Right atrium auricular region (tissue), 2 donors: ENCODE measurements at regions not wholly inside any gene's neighbourhood (a gene's known extent, or its start where the extent isn't known, plus 50 kb on each side); places are given as distances from the start of the nearest gene placed in this dataset.
A peak's percentile ranks its signal among the peaks of the same experiment; 100 is the strongest.

Source experiments
- DNase-seq: peaks from one replicate; pipeline ENCODE4 v3.0.0-alpha.2; 2019; ENCODE audit warnings: low spot score
- H3K27ac ChIP-seq, 2 donors: fragments of 200-600 bp; sonication (generic); 1 replicate in 1 of 2; 2 replicates in 1 of 2; pipeline ENCODE4 v1.5.1; 2016 to 2019
- H3K27me3 ChIP-seq, 2 donors: fragments of 200-600 bp; sonication (generic); one replicate each; pipeline versions ENCODE4 v1.5.1 to v1.6.0; 2017 to 2019
- H3K36me3 ChIP-seq: fragments of 200-600 bp; sonication (generic); one replicate; pipeline ENCODE4 v1.5.1; 2016
- H3K4me1 ChIP-seq, 2 donors: fragments of 200-600 bp; sonication (generic); one replicate each; pipeline versions ENCODE4 v1.5.1 to v1.6.0; 2017 to 2019
- H3K4me3 ChIP-seq, 2 donors: fragments of 200-600 bp; sonication (generic); 1 replicate in 1 of 2; 2 replicates in 1 of 2; pipeline ENCODE4 v1.5.1; 2017 to 2019; ENCODE audit warnings: mild to moderate bottlenecking in 1 of 2, moderate library complexity in 1 of 2
- H3K9me3 ChIP-seq, 2 donors: fragments of 200-600 bp; sonication (generic); one replicate each; pipeline ENCODE4 v1.5.1; 2019
- CTCF ChIP-seq, 2 donors: fragments of 200-600 bp; sonication (generic); IDR thresholded peaks; one replicate each; pipeline ENCODE4 v1.5.1; 2019; ENCODE audit warnings: antibody characterized with exemption in 2 of 2

GRCh38 chr6:148287623-148288333 is 54.9 kb upstream of the SASH1 start:
- no peaks in the 10 kb centered on the region for H3K9me3 ChIP-seq
- no peak for TF ChIP-seq CTCF (IDR thresholded peaks at IDR 0.05)

GRCh38 chr6:148288541-148288940 is 54.1 kb upstream of the SASH1 start:
- TF ChIP-seq CTCF (IDR thresholded peaks at IDR 0.05), result no peak
- H3K9me3 ChIP-seq, result no peaks in the 10 kb centered on the region
- no peaks in the 10 kb centered on the region for H3K36me3 ChIP-seq
- H3K27me3 ChIP-seq, result no peaks in the 10 kb centered on the region
- DNase-seq, result no peak
- peaks cover 0 to 26% of the 10 kb centered on the region in 2 donors for H3K4me1 ChIP-seq
- H3K4me3 ChIP-seq, result peak overlapping the region in 1 of 2 donors; percentile 3
- peak overlapping the region; percentile 45 to 53 for H3K27ac ChIP-seq

More at GRCh38 chr6:148287623-148288333, 54.9 kb upstream of the SASH1 start:
- no peak for DNase-seq
- no peak overlapping the region for H3K4me3 ChIP-seq
- no peaks in the 10 kb centered on the region for H3K36me3 ChIP-seq
- H3K27ac ChIP-seq, result peak overlapping the region in 1 of 2 donors; percentile 13
- peaks cover 0 to 19% of the 10 kb centered on the region in 2 donors for H3K4me1 ChIP-seq
- no peaks in the 10 kb centered on the region for H3K27me3 ChIP-seq

GRCh38 chr6:148289153-148289552 is 53.5 kb upstream of the SASH1 start:
- Histone ChIP-seq H3K4me3 (peak overlapping the region in 1 of 2 donors; percentile 3), H3K9me3 (no peaks in the 10 kb centered on the region), H3K27ac (peak overlapping the region; percentile 45 to 53), H3K4me1 (peaks cover 0 to 32% of the 10 kb centered on the region in 2 donors), H3K27me3 (no peaks in the 10 kb centered on the region), H3K36me3 (no peaks in the 10 kb centered on the region)
- no peak for DNase-seq
- no peak for TF ChIP-seq CTCF (IDR thresholded peaks at IDR 0.05)

GRCh38 chr6:148291876-148292275 is 50.8 kb upstream of the SASH1 start:
- Histone ChIP-seq H3K4me3 (no peak overlapping the region), H3K4me1 (peaks cover 0 to 49% of the 10 kb centered on the region in 2 donors), H3K9me3 (no peaks in the 10 kb centered on the region), H3K36me3 (no peaks in the 10 kb centered on the region), H3K27ac (peak overlapping the region in 1 of 2 donors; percentile 16), H3K27me3 (no peaks in the 10 kb centered on the region)
- DNase-seq, result no peak
- TF ChIP-seq CTCF (IDR thresholded peaks at IDR 0.05), result no peak
